ENCODE measurements at regions not wholly inside any gene's neighbourhood (a gene's known extent, or its start where the extent isn't known, plus 50 kb on each side); places are given as distances from the start of the nearest gene placed in this dataset.
"Not testable (repeated sequence)": the region's sequence is repeated elsewhere in the genome, so short reads cannot be mapped to it uniquely, and the experiment has no call there.

GRCh38 chr7:89618274-89618673 is 536.0 kb upstream of the STEAP1 start:
- no peak for DNase-seq (ENCODE audit: low spot score)

- no peak for DNase-seq (ENCODE audit: low spot score)
Observed at GRCh38 chr7:89621925-89622641, 532.2 kb upstream of the STEAP1 start.

- DNase-seq (ENCODE audit: low spot score) = peak; percentile 53
Observed at GRCh38 chr7:89623018-89623672, 531.1 kb upstream of the STEAP1 start.

- DNase-seq (ENCODE audit: low spot score) = peak; percentile 18
Observed at GRCh38 chr7:89624155-89624554, 530.1 kb upstream of the STEAP1 start.

- no peak for DNase-seq (ENCODE audit: low spot score)
Observed at GRCh38 chr7:89648509-89648908, 505.8 kb upstream of the STEAP1 start.

GRCh38 chr7:89655946-89656345 is 498.3 kb upstream of the STEAP1 start:
- DNase-seq (ENCODE audit: low spot score) = no peak

- no peak for DNase-seq (ENCODE audit: low spot score)
Observed at GRCh38 chr7:89661876-89662275, 492.4 kb upstream of the STEAP1 start.

- no peak for DNase-seq (ENCODE audit: low spot score)
Observed at GRCh38 chr7:89666136-89666835, 488.0 kb upstream of the STEAP1 start.

GRCh38 chr7:89680161-89680560 is 474.1 kb upstream of the STEAP1 start:
- DNase-seq (ENCODE audit: low spot score) = no peak

GRCh38 chr7:89681448-89681847 is 472.8 kb upstream of the STEAP1 start:
- no peak for DNase-seq (ENCODE audit: low spot score)

- no peak for DNase-seq (ENCODE audit: low spot score)
Observed at GRCh38 chr7:89685287-89685686, 469.0 kb upstream of the STEAP1 start.

GRCh38 chr7:89687211-89687610 is 467.1 kb upstream of the STEAP1 start:
- DNase-seq (ENCODE audit: low spot score) = no peak

- no peak for DNase-seq (ENCODE audit: low spot score)
Observed at GRCh38 chr7:89695241-89695640, 459.0 kb upstream of the STEAP1 start.

GRCh38 chr7:89714131-89714530 is 440.1 kb upstream of the STEAP1 start:
- DNase-seq (ENCODE audit: low spot score) = no peak

- not testable (repeated sequence) for DNase-seq (ENCODE audit: low spot score)
Observed at GRCh38 chr7:89718941-89719340, 435.3 kb upstream of the STEAP1 start.

GRCh38 chr7:89728481-89728880 is 425.8 kb upstream of the STEAP1 start:
- no peak for DNase-seq (ENCODE audit: low spot score)

- DNase-seq (ENCODE audit: low spot score) = no peak
Observed at GRCh38 chr7:89731751-89732445, 422.4 kb upstream of the STEAP1 start.

- no peak for DNase-seq (ENCODE audit: low spot score)
Observed at GRCh38 chr7:89738549-89738948, 415.7 kb upstream of the STEAP1 start.

GRCh38 chr7:89757910-89758309 is 396.4 kb upstream of the STEAP1 start:
- DNase-seq (ENCODE audit: low spot score) = no peak

GRCh38 chr7:89760690-89761089 is 393.6 kb upstream of the STEAP1 start:
- no peak for DNase-seq (ENCODE audit: low spot score)

- no peak for DNase-seq (ENCODE audit: low spot score)
Observed at GRCh38 chr7:89761173-89761572, 393.1 kb upstream of the STEAP1 start.

GRCh38 chr7:89770161-89770560 is 384.1 kb upstream of the STEAP1 start:
- DNase-seq (ENCODE audit: low spot score) = no peak
